ENCODE measurements at regions not wholly inside any gene's neighbourhood (a gene's known extent, or its start where the extent isn't known, plus 50 kb on each side); places are given as distances from the start of the nearest gene placed in this dataset.

GRCh38 chr3:72601983-72602750 lies 246.1 kb downstream of the SHQ1 start:
- Histone ChIP-seq H3K9ac (ENCODE audit: low read length) (no peak overlapping the region), H3K9me3 (ENCODE audit: low read length) (no peaks in the 10 kb centered on the region), H3K27me3 (ENCODE audit: control insufficient read depth in 1 of 2, insufficient read depth in 2 of 2, low read length in 2 of 2) (no peaks in the 10 kb centered on the region), H3K27ac (ENCODE audit: low read depth, low read length) (no peak overlapping the region), H3K4me3 (ENCODE audit: low read depth in 1 of 2, low read length in 2 of 2) (no peak overlapping the region), H3K36me3 (ENCODE audit: insufficient read depth, low read length) (no peaks in the 10 kb centered on the region), H3K4me1 (ENCODE audit: insufficient read depth, low read length) (peaks cover 4% of the 10 kb centered on the region)

- Histone ChIP-seq H3K27me3 (ENCODE audit: control insufficient read depth in 1 of 2, insufficient read depth in 2 of 2, low read length in 2 of 2) (no peaks in the 10 kb centered on the region), H3K9ac (ENCODE audit: low read length) (no peak overlapping the region), H3K36me3 (ENCODE audit: insufficient read depth, low read length) (no peaks in the 10 kb centered on the region), H3K27ac (ENCODE audit: low read depth, low read length) (no peak overlapping the region), H3K4me3 (ENCODE audit: low read depth in 1 of 2, low read length in 2 of 2) (no peak overlapping the region), H3K9me3 (ENCODE audit: low read length) (no peaks in the 10 kb centered on the region), H3K4me1 (ENCODE audit: insufficient read depth, low read length) (peaks cover 4% of the 10 kb centered on the region)
Measured at GRCh38 chr3:72601060-72601459, 247.2 kb downstream of the SHQ1 start.

GRCh38 chr3:72597756-72598195 lies 250.5 kb downstream of the SHQ1 start:
- no peaks in the 10 kb centered on the region for H3K4me1 ChIP-seq (ENCODE audit: insufficient read depth, low read length)
- H3K4me3 ChIP-seq (ENCODE audit: low read depth in 1 of 2, low read length in 2 of 2) = no peak overlapping the region
- H3K9me3 ChIP-seq (ENCODE audit: low read length) = no peaks in the 10 kb centered on the region
- no peaks in the 10 kb centered on the region for H3K36me3 ChIP-seq (ENCODE audit: insufficient read depth, low read length)
- H3K27me3 ChIP-seq (ENCODE audit: control insufficient read depth in 1 of 2, insufficient read depth in 2 of 2, low read length in 2 of 2) = no peaks in the 10 kb centered on the region
- no peak overlapping the region for H3K9ac ChIP-seq (ENCODE audit: low read length)
- no peak overlapping the region for H3K27ac ChIP-seq (ENCODE audit: low read depth, low read length)

- H3K4me3 ChIP-seq (ENCODE audit: low read depth in 1 of 2, low read length in 2 of 2) = no peak overlapping the region
Measured at GRCh38 chr3:72597043-72597442, 251.2 kb downstream of the SHQ1 start.

GRCh38 chr3:72595927-72596610 lies 252.2 kb downstream of the SHQ1 start:
- no peak overlapping the region for H3K4me3 ChIP-seq (ENCODE audit: low read depth in 1 of 2, low read length in 2 of 2)
- H3K36me3 ChIP-seq (ENCODE audit: insufficient read depth, low read length) = no peaks in the 10 kb centered on the region
- peaks cover 14% of the 10 kb centered on the region for H3K4me1 ChIP-seq (ENCODE audit: insufficient read depth, low read length)
- no peak overlapping the region for H3K9ac ChIP-seq (ENCODE audit: low read length)
- H3K27me3 ChIP-seq (ENCODE audit: control insufficient read depth in 1 of 2, insufficient read depth in 2 of 2, low read length in 2 of 2) = no peaks in the 10 kb centered on the region
- no peaks in the 10 kb centered on the region for H3K9me3 ChIP-seq (ENCODE audit: low read length)
- no peak overlapping the region for H3K27ac ChIP-seq (ENCODE audit: low read depth, low read length)

More at GRCh38 chr3:72597043-72597442, 251.2 kb downstream of the SHQ1 start:
- no peaks in the 10 kb centered on the region for H3K9me3 ChIP-seq (ENCODE audit: low read length)
- no peak overlapping the region for H3K9ac ChIP-seq (ENCODE audit: low read length)
- H3K36me3 ChIP-seq (ENCODE audit: insufficient read depth, low read length) = no peaks in the 10 kb centered on the region
- peaks cover 5% of the 10 kb centered on the region for H3K4me1 ChIP-seq (ENCODE audit: insufficient read depth, low read length)
- H3K27ac ChIP-seq (ENCODE audit: low read depth, low read length) = no peak overlapping the region
- H3K27me3 ChIP-seq (ENCODE audit: control insufficient read depth in 1 of 2, insufficient read depth in 2 of 2, low read length in 2 of 2) = no peaks in the 10 kb centered on the region

- no peaks in the 10 kb centered on the region for H3K27me3 ChIP-seq (ENCODE audit: control insufficient read depth in 1 of 2, insufficient read depth in 2 of 2, low read length in 2 of 2)
- H3K9me3 ChIP-seq (ENCODE audit: low read length) = no peaks in the 10 kb centered on the region
- no peak overlapping the region for H3K27ac ChIP-seq (ENCODE audit: low read depth, low read length)
- peaks cover 20% of the 10 kb centered on the region for H3K4me1 ChIP-seq (ENCODE audit: insufficient read depth, low read length)
- H3K36me3 ChIP-seq (ENCODE audit: insufficient read depth, low read length) = no peaks in the 10 kb centered on the region
- H3K9ac ChIP-seq (ENCODE audit: low read length) = no peak overlapping the region
- H3K4me3 ChIP-seq (ENCODE audit: low read depth in 1 of 2, low read length in 2 of 2) = no peak overlapping the region
Measured at GRCh38 chr3:72595376-72595775, 252.9 kb downstream of the SHQ1 start.

- H3K27ac ChIP-seq (ENCODE audit: low read depth, low read length) = no peak overlapping the region
- no peak overlapping the region for H3K9ac ChIP-seq (ENCODE audit: low read length)
- no peaks in the 10 kb centered on the region for H3K36me3 ChIP-seq (ENCODE audit: insufficient read depth, low read length)
- peaks cover 20% of the 10 kb centered on the region for H3K4me1 ChIP-seq (ENCODE audit: insufficient read depth, low read length)
- H3K27me3 ChIP-seq (ENCODE audit: control insufficient read depth in 1 of 2, insufficient read depth in 2 of 2, low read length in 2 of 2) = no peaks in the 10 kb centered on the region
- no peaks in the 10 kb centered on the region for H3K9me3 ChIP-seq (ENCODE audit: low read length)
- H3K4me3 ChIP-seq (ENCODE audit: low read depth in 1 of 2, low read length in 2 of 2) = no peak overlapping the region
Measured at GRCh38 chr3:72594615-72595215, 253.5 kb downstream of the SHQ1 start.

GRCh38 chr3:72593881-72594397 lies 254.3 kb downstream of the SHQ1 start:
- Histone ChIP-seq H3K27me3 (ENCODE audit: control insufficient read depth in 1 of 2, insufficient read depth in 2 of 2, low read length in 2 of 2) (no peaks in the 10 kb centered on the region), H3K27ac (ENCODE audit: low read depth, low read length) (no peak overlapping the region), H3K9ac (ENCODE audit: low read length) (no peak overlapping the region)

GRCh38 chr3:72591522-72592421 lies 256.5 kb downstream of the SHQ1 start:
- H3K4me1 ChIP-seq (ENCODE audit: insufficient read depth, low read length) = peaks cover 20% of the 10 kb centered on the region
- H3K36me3 ChIP-seq (ENCODE audit: insufficient read depth, low read length) = no peaks in the 10 kb centered on the region
- H3K4me3 ChIP-seq (ENCODE audit: low read depth in 1 of 2, low read length in 2 of 2) = no peak overlapping the region
- H3K9ac ChIP-seq (ENCODE audit: low read length) = no peak overlapping the region
- H3K9me3 ChIP-seq (ENCODE audit: low read length) = no peaks in the 10 kb centered on the region
- no peaks in the 10 kb centered on the region for H3K27me3 ChIP-seq (ENCODE audit: control insufficient read depth in 1 of 2, insufficient read depth in 2 of 2, low read length in 2 of 2)
- peak overlapping the region; percentile 48 for H3K27ac ChIP-seq (ENCODE audit: low read depth, low read length)

More at GRCh38 chr3:72593881-72594397, 254.3 kb downstream of the SHQ1 start:
- Histone ChIP-seq H3K9me3 (ENCODE audit: low read length) (no peaks in the 10 kb centered on the region), H3K4me3 (ENCODE audit: low read depth in 1 of 2, low read length in 2 of 2) (no peak overlapping the region), H3K36me3 (ENCODE audit: insufficient read depth, low read length) (no peaks in the 10 kb centered on the region), H3K4me1 (ENCODE audit: insufficient read depth, low read length) (peaks cover 20% of the 10 kb centered on the region)

- H3K27ac ChIP-seq (ENCODE audit: low read depth, low read length) = peak overlapping the region; percentile 48
- H3K4me1 ChIP-seq (ENCODE audit: insufficient read depth, low read length) = peaks cover 20% of the 10 kb centered on the region
- no peaks in the 10 kb centered on the region for H3K36me3 ChIP-seq (ENCODE audit: insufficient read depth, low read length)
- no peaks in the 10 kb centered on the region for H3K9me3 ChIP-seq (ENCODE audit: low read length)
- peak overlapping the region in 1 of 2 donors; percentile 9 for H3K4me3 ChIP-seq (ENCODE audit: low read depth in 1 of 2, low read length in 2 of 2)
- H3K9ac ChIP-seq (ENCODE audit: low read length) = no peak overlapping the region
- no peaks in the 10 kb centered on the region for H3K27me3 ChIP-seq (ENCODE audit: control insufficient read depth in 1 of 2, insufficient read depth in 2 of 2, low read length in 2 of 2)
Measured at GRCh38 chr3:72590732-72591221, 257.5 kb downstream of the SHQ1 start.

All from muscle layer of colon (tissue), 2 donors.